Activated CD4-positive, alpha-beta T cell treated with anti-CD3 and anti-CD28 coated beads, Interleukin-2, amount 50 U/mL, for 1 hour (primary cell): ENCODE measurements at regions not wholly inside any gene's neighbourhood (a gene's known extent, or its start where the extent isn't known, plus 50 kb on each side); places are given as distances from the start of the nearest gene placed in this dataset.

ENCODE experiments used
- DNase-seq: peaks from one replicate; pipeline ENCODE4 v3.0.0-alpha.2; 2020

GRCh38 chr5:3891113-3891512 is 295.5 kb downstream of the IRX1 start:
- no peak for DNase-seq

GRCh38 chr5:3893527-3893926 is 297.9 kb downstream of the IRX1 start:
- no peak for DNase-seq

- no peak for DNase-seq
Observed at GRCh38 chr5:3893975-3894374, 298.3 kb downstream of the IRX1 start.

- no peak for DNase-seq
Observed at GRCh38 chr5:3896098-3896497, 300.5 kb downstream of the IRX1 start.

GRCh38 chr5:3899093-3899492 is 303.5 kb downstream of the IRX1 start:
- DNase-seq = no peak

- DNase-seq = no peak
Observed at GRCh38 chr5:3904584-3904983, 309.0 kb downstream of the IRX1 start.

- DNase-seq = no peak
Observed at GRCh38 chr5:3905031-3905430, 309.4 kb downstream of the IRX1 start.

GRCh38 chr5:3905521-3905920 is 309.9 kb downstream of the IRX1 start:
- DNase-seq = no peak

- no peak for DNase-seq
Observed at GRCh38 chr5:3911111-3911510, 315.5 kb downstream of the IRX1 start.

GRCh38 chr5:3911773-3912172 is 316.1 kb downstream of the IRX1 start:
- DNase-seq = no peak

- no peak for DNase-seq
Observed at GRCh38 chr5:3912790-3913189, 317.2 kb downstream of the IRX1 start.

GRCh38 chr5:3913279-3913678 is 317.6 kb downstream of the IRX1 start:
- no peak for DNase-seq

- no peak for DNase-seq
Observed at GRCh38 chr5:3925022-3925421, 329.4 kb downstream of the IRX1 start.

- DNase-seq = no peak
Observed at GRCh38 chr5:3925935-3926334, 330.3 kb downstream of the IRX1 start.

- DNase-seq = no peak
Observed at GRCh38 chr5:3929799-3930198, 334.2 kb downstream of the IRX1 start.

- DNase-seq = no peak
Observed at GRCh38 chr5:3931976-3932375, 336.3 kb downstream of the IRX1 start.

GRCh38 chr5:3933536-3933935 is 337.9 kb downstream of the IRX1 start:
- DNase-seq = no peak

GRCh38 chr5:3933966-3934365 is 338.3 kb downstream of the IRX1 start:
- no peak for DNase-seq

GRCh38 chr5:3943859-3944258 is 348.2 kb downstream of the IRX1 start:
- DNase-seq = no peak

- DNase-seq = no peak
Observed at GRCh38 chr5:3944930-3945329, 349.3 kb downstream of the IRX1 start.

- DNase-seq = no peak
Observed at GRCh38 chr5:3948838-3949237, 353.2 kb downstream of the IRX1 start.

- no peak for DNase-seq
Observed at GRCh38 chr5:3954199-3954598, 358.6 kb downstream of the IRX1 start.

- no peak for DNase-seq
Observed at GRCh38 chr5:3954633-3955032, 359.0 kb downstream of the IRX1 start.

- DNase-seq = no peak
Observed at GRCh38 chr5:3957658-3958057, 362.0 kb downstream of the IRX1 start.

GRCh38 chr5:3958389-3958788 is 362.8 kb downstream of the IRX1 start:
- no peak for DNase-seq

GRCh38 chr5:3962113-3962512 is 366.5 kb downstream of the IRX1 start:
- DNase-seq = no peak
